Stimulated activated naive CD8-positive, alpha-beta T cell treated with anti-CD3 and anti-CD28 coated beads, Interleukin-15, Interleukin-2, amounts not matched to agents 100 U/mL and 50 U/mL, for 24 hours (primary cell): ENCODE measurements at regions not wholly inside any gene's neighbourhood (a gene's known extent, or its start where the extent isn't known, plus 50 kb on each side); places are given as distances from the start of the nearest gene placed in this dataset.
A peak's percentile ranks its signal among the peaks of the same experiment; 100 is the strongest.

ENCODE experiments used
- ATAC-seq: fragments of 150-1000 bp; cut with Tn5 transposase; one replicate; pipeline ENCODE4 v1.10.0; 2021
- DNase-seq: peaks from one replicate; pipeline ENCODE4 v3.0.0; 2021

DNA sequence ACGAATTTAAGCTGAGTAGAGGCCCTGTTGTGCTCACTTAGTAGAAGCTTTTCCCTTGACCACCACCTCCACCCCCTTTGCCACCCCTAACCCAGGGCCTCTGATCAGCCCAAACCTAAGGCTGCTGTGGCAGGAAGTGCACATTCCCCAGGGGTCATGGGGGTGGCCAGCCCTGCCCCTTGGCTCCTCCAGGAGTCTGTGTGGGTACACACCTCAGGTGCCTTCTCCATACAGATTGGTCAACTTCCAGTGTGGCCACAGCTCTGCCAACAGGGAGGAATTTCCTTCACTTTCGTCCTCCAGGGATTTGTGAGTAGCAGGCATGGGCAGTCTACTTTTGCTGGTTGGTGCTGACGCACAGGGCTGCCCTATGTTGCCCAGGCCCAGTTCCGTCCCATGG, 249.9 kb upstream of the ZNF32 start:
- ATAC-seq (peak; percentile 4), DNase-seq (no peak)

DNA sequence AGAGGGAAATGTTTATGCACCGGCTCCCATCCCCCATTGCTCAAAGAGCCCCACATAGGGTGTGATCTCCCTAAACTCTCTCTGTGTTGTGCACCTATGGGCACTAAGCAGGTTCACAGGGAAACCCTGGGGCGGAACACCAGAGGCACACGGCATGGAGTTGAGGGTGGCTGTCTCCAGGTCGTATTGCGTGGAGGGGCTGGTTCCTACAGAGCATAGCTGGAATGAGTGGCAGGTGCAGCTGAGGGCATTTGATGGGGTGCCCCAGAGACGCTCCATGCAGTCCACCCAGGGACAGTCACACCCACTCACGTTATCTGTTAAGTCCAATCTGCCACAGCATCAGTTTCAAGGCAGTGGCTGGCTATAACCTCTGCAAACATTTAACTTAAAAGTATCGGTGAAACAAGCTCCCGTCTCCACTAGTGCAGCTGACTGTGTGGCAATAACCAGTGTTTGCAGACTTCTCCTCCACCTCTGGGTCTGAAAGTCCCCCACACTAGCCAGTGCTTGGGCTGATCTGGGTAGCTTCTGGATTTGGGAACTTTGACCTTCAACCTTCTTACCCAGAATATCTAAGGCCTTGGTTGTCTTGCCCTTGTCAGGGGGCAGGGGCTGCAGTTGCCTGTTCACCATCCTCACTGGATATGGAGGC, 249.2 kb upstream of the ZNF32 start:
- no peak for ATAC-seq
- DNase-seq: no peak

DNA sequence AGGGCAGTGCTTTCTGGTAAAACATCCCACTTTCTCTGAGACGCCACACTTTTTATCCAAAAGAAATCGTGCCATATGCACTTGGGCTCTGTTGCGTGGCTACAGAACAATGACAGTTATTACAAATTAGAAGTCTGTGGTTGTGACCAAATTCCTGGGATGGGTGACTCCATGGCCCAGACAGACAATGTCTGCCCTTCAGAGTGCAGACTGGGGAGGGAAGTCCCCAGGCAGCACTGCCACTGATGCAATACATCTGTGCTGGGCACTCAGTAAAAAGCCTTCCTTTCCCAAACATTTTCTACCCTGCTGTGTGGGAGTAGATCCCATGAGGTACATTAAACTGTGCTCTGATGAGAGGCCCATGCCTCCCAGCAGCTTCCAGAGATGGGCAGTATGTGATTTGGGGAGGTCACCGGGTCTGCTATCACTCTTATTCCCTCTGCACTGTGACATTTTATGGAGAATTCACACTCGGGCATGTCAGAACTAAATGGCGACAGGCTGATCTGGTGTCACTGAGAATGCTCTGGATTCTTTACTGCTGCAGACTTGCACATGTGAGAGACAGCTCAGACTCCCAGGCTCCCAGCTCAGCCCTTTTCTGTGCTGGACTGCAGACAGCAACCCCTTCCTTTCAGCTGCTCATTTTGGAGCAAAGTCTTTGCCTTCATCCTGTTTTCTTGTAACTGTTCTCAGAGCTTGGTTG, 243.5 kb upstream of the ZNF32 start:
- DNase-seq (no peak), ATAC-seq (no peak)

DNA sequence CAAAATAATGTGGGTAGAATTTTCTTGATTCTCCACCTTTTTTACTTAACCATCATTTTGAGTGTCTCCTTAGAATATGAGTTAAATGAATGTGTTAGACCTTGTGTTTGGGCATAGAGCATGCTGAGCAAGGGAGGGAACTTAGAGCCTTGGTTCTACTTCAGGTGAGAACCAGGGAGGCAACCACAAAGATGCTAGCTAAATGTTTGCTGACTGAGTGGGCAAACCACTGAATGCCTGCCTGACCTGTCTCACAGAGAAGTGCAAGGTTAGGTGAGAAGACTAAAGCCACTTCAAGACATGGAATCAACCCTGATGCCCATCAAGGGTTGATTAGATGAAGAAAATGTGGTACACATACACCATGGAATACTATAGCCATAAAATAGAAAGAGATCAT, 242.6 kb upstream of the ZNF32 start:
- ATAC-seq (no peak), DNase-seq (no peak)

DNA sequence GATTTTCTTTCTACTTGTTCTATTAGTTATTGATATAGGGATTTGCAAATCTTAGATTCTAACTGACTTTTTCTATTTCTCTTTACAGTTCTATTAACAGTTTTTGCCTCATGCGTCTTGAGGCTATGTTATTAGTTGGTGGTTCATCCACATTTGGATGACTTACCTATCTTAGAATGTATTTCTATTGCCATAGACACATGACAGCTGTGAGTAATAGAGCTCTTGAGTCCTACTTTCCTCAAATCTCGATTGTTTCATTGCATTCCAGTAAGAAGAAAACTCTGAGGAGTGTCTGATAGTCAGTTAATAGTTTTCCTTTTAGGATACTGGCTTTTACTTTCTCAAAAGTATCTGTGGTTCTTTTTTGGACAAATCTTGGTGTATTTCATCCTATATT, 241.4 kb upstream of the ZNF32 start:
- DNase-seq: no peak
- no peak for ATAC-seq

DNA sequence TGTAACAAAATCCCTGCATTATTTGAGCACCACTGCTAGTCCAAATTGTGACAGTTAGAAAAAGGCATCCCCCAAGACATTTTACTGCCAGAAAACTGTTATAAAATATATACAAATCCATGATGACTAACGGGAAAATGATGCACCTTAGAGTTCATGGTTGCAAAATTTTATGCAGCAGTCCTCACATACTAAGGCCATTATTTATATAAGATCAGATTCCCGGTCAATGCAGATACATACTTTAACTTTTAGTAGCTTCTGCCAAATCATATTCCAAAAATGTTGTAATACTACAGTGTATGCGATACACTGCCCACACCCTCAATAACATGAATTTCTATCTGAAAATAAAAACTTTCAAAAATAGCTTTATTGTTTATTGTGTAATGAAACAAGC, 239.9 kb upstream of the ZNF32 start:
- ATAC-seq (no peak), DNase-seq (no peak)

DNA sequence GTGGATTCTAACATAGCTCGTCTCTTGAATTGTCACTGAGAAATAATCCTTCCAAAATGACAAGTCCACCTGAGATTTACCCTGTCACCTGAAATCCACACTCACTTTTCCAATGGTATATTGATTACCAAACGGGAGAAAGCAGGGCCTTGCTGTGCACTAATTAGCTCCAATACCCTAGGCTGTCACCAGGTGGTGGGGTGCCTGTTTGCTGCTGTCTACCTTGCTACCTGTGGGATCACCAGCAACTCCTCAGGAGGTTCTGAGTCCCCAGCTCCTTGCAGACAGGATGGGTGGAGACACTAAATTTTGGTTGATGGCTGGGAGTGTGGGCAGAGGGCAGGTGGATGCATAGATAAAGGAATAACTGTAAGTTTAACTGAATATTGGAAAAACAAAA, 237.2 kb upstream of the ZNF32 start:
- DNase-seq: no peak
- ATAC-seq: no peak

DNA sequence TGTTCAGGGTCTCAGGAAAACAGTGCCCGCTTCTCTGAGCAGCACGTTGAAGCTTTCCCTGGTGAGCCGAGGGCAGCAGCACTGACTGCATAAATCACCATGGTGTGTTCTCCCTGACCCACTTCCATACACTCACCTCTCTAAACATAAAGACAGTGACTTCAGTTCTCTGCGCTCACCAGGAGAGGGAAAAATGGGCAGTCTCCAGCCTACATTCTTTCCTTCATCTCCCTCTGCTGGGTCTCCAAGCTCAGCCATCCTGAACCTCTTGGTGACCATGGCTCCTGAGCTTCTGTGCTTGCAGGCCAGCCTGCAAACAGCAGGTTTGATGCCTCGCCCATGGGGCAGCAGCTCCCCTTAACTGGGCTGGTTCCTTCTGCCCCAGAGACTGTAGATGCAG, 236.6 kb upstream of the ZNF32 start:
- no peak for DNase-seq
- no peak for ATAC-seq

DNA sequence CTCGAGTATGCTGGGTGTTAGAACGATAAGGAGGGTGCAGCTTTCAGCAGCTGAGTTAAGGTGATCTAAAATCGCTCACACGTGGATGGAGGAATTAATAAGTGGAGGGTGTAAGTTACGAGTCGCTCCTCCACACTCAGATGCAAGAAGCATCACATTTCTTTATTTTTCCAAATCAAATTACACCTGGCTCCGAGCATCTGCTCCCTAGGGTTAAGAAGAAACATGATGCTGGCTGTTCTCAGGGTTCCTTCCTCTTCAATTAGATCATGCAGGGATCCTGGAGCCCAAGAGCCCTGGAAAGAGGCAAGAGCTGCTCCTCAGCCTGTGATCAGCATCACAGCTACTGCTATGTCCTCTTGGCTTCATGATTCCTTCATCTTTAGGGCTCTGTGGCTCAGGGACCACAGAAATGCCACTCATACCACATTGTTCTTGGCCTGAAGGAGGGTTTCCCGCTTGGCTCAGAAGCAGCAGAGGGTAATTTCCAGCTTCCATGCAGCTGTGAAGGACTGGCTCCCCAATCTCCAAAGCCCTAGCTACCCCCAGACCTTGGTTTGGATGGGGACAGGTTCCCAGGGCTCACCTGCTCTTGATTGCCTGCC, 235.9 kb upstream of the ZNF32 start:
- DNase-seq: no peak
- no peak for ATAC-seq

DNA sequence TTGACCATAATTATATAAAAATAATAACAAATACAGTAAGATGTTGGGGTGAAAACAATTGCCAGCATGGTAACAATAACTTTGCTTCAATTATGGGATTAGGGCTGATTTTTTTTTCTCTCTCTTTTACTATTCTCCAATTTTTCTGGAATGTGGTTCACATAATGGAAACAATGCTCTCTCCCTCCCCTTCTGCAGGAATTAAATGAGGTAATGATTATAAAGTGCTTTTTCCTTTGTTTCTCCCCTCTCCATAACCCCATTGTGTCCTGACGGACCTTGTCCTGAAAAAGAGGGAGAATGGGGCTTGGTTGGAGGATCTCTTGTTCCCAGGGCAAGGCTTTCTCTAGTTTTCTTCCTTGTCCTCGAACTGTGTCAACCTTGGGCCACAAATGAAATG, 234.0 kb upstream of the ZNF32 start:
- ATAC-seq (no peak), DNase-seq (no peak)

DNA sequence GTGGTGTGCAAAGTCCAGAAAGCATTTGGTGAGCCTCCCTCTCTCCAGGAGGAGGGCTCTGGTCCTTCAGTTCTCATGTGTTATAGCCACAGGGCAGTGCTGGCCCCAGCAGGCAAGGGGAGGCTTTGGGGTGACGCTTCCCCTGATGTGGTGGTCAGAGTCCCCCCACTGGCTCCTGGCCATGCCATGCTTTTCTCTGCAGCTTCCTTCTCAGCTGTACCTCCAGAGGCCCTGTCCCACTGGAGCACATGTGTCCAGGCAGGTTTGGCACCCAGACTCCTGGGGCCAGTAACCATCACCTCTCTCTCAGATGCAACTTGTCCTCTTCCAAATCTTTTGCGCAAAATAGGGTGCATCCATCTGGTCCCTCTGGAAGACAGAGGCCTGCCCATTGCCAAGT, 233.0 kb upstream of the ZNF32 start:
- DNase-seq (no peak), ATAC-seq (no peak)

DNA sequence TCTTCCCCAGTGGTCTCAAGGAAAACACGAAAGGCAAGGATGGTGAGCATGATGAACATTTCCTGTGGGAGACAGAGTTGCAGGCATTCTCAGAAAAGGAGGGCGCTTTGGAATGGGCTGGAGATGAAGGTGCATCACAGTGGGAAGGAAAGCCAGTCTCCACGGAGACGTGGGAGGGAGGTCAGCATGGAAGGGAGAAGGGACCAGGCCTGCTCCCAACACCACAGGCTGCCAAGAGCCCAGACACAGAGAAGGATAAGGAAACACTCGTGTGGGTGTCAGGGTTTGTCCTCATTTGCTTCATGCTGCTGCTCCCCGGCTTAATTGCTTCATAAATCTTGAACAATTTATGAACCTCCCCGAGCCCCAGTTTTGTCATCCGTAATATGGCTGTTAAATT, 231.5 kb upstream of the ZNF32 start:
- DNase-seq (no peak), ATAC-seq (no peak)

DNA sequence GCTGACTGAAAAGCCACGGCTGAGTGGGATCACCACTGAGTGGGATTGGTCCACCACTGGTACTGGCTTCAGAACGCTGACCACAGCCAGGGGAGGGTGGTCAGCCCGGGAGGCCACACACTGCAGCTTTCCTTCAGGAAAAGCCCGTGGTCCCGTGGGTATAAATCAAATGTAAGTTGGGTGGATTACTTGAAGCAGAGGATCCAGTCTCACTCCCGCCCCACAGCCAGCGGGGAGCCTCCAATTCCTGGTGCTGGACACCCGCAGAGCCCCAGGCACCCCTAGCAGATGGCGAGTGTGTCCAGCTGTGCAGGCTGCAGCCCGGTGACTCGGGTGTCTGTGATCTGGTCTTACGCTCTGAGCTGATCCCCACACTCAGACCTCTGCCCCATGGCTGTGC, 231.1 kb upstream of the ZNF32 start:
- DNase-seq (no peak), ATAC-seq (no peak)

DNA sequence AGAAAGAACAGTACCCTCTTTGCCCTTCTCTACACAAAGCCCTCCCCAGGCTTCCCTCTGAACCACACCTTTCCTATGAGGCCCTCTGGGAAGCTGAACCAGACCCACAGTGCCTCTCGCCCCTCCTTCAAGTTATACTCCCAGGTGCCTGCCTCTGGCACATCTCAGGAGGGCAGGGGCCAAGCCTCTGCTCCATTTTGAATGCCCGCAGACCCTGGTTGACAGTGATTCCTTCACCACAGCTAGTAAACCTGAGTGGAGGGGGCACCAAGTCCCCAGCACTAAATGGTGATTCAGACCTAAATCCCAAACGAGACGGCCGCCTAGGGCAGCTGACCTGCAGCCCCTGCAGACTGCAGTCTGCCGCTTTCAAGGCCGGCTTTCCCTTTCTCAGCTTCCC, 230.5 kb upstream of the ZNF32 start:
- no peak for DNase-seq
- ATAC-seq: no peak

DNA sequence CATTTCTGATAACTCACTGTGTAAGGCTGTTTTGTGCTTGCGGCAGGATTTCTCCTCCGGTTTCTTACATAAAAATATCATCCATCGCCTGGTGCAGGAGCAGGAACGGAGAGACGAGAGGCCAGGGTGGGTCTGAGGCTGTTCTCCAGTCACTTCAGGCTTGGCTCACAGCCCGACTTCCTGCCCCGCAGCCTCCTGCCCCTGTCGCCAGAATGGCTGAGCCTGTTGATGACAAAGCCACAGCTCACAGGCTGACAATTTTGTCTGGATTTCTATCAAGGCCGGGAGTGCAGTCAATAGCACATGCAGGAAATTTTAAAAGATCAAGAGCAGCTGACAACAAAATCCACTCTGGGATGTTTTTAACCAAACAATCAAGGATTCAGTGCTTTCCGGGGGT, 229.7 kb upstream of the ZNF32 start:
- DNase-seq (no peak), ATAC-seq (no peak)

DNA sequence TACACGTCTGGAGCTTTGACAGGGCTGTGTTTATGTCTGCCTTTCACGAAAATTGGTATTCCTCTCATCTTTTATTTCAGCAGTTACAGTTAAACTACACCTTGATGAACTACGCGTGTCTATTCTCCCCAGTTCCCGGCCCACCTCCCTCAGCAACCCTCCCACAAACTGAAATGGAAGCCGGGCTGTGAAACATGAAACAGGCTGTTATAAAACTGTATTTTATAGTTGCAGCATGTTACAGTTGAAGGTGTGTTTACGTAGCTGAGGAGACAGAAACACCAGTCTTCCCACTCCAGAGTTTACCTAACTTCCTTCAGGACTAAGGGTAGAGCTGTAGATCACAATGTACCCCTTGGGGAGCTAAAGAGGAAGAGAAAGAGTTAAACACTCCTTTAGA, 228.3 kb upstream of the ZNF32 start:
- ATAC-seq (no peak), DNase-seq (no peak)

DNA sequence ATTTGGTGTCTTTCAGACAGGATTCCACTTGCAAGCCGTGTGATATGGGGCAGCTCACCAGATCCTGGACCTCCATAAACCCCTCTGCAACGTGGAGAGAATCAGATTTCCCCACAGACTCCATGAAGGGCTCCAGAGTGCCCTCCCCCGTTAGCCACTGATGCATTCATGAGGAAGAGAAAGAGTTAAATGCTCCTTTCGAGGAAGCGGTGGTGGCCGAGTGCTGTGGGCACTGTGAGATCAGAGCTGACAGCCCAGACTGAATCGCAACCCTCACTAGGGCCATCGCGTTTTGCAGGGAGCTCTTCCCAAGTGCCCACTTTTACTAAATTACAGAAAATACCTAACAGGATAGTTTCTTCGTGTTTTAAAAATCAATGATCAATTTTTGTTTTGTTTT, 226.3 kb upstream of the ZNF32 start:
- ATAC-seq (no peak), DNase-seq (no peak)

DNA sequence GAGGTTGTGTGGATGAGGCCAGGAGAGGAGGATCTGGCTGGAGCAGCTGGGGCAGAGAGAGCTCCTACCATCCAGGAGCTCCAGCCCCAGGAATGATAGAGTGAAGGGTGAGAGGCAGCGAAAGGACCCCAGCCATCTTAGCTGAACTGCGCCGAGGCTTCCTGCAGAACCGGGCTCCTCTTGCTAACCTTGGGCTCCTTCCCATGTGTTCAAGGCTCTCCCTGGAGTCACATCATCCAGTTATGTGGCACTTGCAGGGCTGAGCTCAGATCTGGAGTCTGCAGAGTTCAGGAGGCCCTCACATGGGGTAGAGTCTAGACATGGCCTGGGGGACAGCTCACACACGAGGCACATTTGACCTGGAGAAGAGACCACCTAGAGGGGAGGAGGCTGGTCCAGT, 225.0 kb upstream of the ZNF32 start:
- ATAC-seq: no peak
- DNase-seq: no peak

DNA sequence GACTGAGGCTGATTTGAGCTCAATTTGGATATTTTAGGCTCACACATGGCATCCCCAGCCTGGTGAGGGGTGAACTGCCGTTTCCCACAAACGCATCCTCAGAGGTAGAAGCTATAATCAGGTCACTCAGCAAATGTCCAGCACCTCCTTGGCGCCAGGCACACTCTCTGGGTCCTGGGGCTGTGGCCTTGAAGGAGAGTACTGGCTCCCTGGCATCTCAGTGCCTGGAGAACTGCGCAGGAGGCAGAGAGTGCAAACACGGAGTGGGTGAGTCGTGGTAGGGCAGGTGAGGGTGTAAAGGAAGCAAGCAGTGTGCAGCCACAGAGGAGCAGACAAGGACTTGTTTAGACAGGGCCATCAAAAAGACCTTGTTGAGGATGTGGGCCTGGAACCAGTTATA, 224.0 kb upstream of the ZNF32 start:
- DNase-seq: no peak
- ATAC-seq: no peak

DNA sequence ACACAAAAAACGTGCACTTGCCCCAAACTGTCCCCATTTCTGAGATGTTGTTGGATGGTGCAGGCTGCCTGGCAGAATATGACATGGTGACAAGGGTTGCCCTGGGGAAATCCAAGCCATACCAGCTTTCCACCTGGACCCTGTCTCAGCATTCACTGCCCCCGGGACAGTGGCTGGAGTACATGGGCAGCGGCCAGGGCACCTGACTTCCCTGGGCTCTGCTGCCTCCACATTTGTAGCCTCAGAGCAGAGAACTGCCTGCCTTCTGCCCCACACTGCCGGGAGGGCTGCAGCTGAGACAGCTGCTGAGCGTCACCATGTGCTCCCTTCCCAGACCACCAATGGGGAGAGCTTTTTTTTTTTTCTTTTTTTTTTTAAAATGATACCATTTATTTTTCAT, 222.9 kb upstream of the ZNF32 start:
- DNase-seq: no peak
- no peak for ATAC-seq

DNA sequence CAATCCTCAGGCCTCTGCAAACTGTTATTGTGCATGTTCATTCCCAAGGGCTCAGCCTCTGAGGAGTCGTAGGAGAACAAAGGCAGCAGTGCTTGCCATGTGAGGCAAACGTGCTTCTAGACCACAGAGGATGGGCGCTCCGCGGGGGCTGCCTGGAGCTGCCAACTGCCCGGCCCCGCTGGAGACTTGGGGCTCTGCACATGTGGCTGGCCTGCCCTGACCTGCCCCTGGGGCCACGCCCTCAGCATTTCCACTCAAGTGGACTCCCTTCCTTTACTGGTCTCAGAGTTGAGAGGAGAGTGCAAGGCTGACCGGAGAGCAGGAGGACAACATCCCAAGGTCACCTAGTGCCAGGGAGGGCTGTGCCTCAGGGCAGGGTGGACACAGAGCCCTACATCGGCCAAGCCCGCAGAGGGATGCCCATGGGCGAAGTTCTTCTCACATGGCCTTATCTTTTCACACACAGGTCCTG, 222.3 kb upstream of the ZNF32 start:
- ATAC-seq: no peak

DNA sequence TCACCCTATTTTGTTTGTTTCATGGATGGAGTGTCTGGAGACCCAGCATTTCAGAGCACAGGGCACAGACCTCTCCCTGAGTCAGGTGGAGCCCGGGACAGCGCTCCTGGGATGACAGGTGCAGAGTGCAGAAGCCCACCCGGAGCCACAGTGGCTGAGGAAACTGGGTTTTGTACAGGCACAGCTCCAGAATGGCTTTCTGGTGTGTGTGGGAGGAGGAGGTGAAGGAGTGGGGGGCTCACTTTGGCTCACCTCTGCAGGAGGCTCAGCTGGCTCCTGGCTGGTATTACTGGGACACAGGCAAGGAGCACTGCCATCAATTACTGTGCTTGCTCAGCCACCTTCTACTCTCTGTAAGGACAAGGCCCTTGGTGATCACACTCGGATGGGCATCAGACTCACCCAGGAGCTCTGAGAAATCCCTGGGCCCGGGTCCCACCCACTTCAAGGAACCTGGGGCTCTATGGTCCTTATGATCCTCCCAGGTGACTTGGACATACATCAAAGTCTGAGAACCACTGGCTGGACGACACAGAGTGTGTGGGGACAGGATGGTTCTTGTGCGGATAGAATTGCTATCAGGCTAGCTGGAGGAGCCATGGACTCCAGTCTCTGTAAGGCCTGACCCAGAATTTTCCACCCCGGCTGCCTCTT, 221.1 kb upstream of the ZNF32 start:
- ATAC-seq (no peak), DNase-seq (no peak)

More for the DNA sequence above, 222.3 kb upstream of the ZNF32 start:
- no peak for DNase-seq

DNA sequence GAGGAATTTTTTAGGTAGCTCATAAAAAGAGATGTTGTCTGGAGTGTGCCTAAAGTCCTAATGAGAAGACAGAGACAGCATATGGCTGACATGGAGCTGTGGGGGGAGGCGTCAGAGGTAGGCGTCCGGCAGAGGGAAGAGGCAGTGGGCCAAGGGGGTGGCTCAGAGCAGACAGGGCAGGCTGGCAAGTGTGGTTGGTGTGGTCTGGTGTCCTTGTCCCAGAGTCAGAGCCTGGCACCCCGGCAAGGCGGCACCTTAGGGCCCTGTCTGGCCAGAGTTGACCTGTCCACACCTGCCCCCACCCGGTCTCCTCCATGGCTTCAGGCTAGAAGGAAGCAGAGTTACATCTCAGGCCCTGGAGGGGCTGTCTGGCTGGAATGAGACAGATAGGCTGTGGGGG, 220.3 kb upstream of the ZNF32 start:
- DNase-seq: no peak
- no peak for ATAC-seq
